HUES48 (cell line): ENCODE measurements at regions not wholly inside any gene's neighbourhood (a gene's known extent, or its start where the extent isn't known, plus 50 kb on each side); places are given as distances from the start of the nearest gene placed in this dataset.

Experiments used
- H3K27ac ChIP-seq: one replicate; pipeline ENCODE4 v1.7.0; 2013; ENCODE audit warnings: low read depth, low read length, inconsistent platforms
- H3K27me3 ChIP-seq: 2 replicates; pipeline ENCODE4 v1.6.1; 2013; ENCODE audit warnings: mild to moderate bottlenecking, low read length; ENCODE audit not compliant: control insufficient read depth, insufficient read depth
- H3K36me3 ChIP-seq: 2 replicates; pipeline ENCODE4 v1.6.1; 2013; ENCODE audit warnings: low read length; ENCODE audit not compliant: control insufficient read depth, insufficient read depth
- H3K4me1 ChIP-seq: 2 replicates; pipeline ENCODE4 v1.6.1; 2013; ENCODE audit warnings: mild to moderate bottlenecking, low read length; ENCODE audit not compliant: control insufficient read depth, insufficient read depth
- H3K4me3 ChIP-seq: 2 replicates; pipeline ENCODE4 v1.5.1; 2013; ENCODE audit warnings: mild to moderate bottlenecking, low read depth, low read length
- H3K9ac ChIP-seq: 2 replicates; pipeline ENCODE4 v1.6.1; 2013; ENCODE audit warnings: mild to moderate bottlenecking, low read depth, low read length, moderate library complexity
- H3K9me3 ChIP-seq: 2 replicates; pipeline ENCODE4 v1.6.1; 2013; ENCODE audit warnings: low read length; ENCODE audit not compliant: control insufficient read depth, insufficient read depth

- Histone ChIP-seq H3K4me3 (no peak overlapping the region), H3K4me1 (peaks cover 16% of the 10 kb centered on the region), H3K27ac (no peak overlapping the region), H3K27me3 (peaks cover 5% of the 10 kb centered on the region), H3K9ac (no peak overlapping the region), H3K9me3 (no peaks in the 10 kb centered on the region), H3K36me3 (no peaks in the 10 kb centered on the region)
These were observed 104.2 kb upstream of the SLC45A1 start for GRCh38 chr1:8213676-8214075.

DNA sequence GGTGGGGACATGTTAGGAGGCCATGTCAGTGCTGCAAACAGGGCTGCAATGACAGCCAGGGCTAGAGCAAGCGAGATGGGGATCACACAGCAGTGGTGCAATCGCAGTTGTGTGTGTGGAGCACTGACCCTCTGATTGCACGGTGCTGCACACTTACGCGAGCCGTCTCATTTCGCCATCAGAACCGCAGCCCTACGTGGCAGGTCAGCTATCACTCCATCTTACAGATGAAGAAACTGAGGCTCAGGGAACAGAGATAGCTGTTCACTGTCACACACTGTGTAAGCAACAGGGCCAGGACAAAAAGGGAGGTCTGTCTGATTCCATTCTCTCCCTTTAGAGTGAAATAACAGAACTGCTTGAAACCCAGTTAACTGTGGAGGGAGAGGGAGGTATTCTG lies 104.8 kb upstream of the SLC45A1 start:
- Histone ChIP-seq H3K27ac (no peak overlapping the region), H3K4me1 (peaks cover 16% of the 10 kb centered on the region), H3K4me3 (no peak overlapping the region), H3K27me3 (no peaks in the 10 kb centered on the region), H3K9me3 (no peaks in the 10 kb centered on the region), H3K36me3 (no peaks in the 10 kb centered on the region), H3K9ac (no peak overlapping the region)

DNA sequence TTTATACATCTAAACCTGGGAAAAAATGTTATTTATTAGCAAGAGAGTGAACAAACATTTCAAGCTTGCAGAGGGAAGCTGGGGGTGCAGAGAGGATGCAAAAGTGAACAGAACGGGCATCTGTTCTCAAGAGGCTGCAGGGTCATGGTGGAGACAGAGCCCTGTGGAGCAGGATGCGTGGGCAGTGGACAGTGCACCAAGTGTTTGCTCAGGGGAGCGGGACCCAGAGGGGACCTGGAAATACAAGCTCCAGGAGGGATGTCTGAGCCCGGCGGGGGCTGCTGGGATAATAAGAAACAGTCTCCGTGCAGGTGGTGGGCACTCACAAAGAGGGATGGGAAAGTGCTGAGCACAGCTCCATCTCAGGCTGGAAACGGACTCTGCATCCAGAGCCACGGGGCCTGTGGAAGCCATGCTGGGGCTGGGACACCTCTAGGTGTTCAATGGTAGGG lies 105.3 kb upstream of the SLC45A1 start:
- no peak overlapping the region for H3K27ac ChIP-seq

DNA sequence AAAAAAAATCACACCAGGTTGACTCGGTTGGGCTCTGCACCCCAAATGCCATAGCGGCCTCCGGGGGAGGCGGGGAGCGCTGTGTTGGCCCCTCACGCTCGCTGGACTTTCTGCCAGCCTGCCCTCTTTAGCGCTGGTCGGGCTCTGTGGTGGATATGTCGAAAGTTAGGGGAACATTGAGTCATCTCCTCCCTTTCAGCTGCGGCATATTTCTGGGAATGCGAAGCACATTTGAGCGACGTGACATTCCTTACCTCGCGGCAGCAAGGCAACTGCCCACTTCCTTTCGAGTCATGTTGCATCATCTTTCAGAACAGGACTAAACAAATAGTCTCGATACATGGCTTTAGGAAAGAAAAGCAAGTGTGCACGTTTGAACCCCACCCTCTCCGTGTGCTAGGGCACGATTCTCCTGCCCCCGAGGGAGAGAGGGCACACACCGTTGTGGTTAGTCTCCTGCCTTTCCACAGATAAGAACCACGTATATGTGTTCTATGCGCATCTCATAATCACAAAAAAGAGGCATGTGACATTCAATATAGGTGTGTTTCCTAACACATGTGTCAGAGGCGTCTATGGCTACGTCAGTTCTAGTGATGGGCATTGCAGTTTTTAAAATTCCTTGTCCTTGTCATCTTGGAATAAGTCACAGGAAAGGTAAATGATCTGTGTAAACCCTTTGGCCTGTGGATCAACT lies 105.9 kb upstream of the SLC45A1 start:
- no peaks in the 10 kb centered on the region for H3K9me3 ChIP-seq
- H3K9ac ChIP-seq = 0 out of 2 replicates have a peak overlapping the region, but pooled peaks have one; percentile 1
- peaks cover 11% of the 10 kb centered on the region; the same call in 1 of the 2 replicates for H3K4me1 ChIP-seq
- H3K27ac ChIP-seq = no peak overlapping the region
- H3K4me3 ChIP-seq = no peak overlapping the region
- H3K27me3 ChIP-seq = no peaks in the 10 kb centered on the region
- no peaks in the 10 kb centered on the region for H3K36me3 ChIP-seq

More for the DNA sequence above, 105.3 kb upstream of the SLC45A1 start:
- Histone ChIP-seq H3K9me3 (no peaks in the 10 kb centered on the region), H3K36me3 (no peaks in the 10 kb centered on the region), H3K9ac (no peak overlapping the region), H3K27me3 (no peaks in the 10 kb centered on the region), H3K4me1 (peaks cover 13% of the 10 kb centered on the region), H3K4me3 (no peak overlapping the region)

DNA sequence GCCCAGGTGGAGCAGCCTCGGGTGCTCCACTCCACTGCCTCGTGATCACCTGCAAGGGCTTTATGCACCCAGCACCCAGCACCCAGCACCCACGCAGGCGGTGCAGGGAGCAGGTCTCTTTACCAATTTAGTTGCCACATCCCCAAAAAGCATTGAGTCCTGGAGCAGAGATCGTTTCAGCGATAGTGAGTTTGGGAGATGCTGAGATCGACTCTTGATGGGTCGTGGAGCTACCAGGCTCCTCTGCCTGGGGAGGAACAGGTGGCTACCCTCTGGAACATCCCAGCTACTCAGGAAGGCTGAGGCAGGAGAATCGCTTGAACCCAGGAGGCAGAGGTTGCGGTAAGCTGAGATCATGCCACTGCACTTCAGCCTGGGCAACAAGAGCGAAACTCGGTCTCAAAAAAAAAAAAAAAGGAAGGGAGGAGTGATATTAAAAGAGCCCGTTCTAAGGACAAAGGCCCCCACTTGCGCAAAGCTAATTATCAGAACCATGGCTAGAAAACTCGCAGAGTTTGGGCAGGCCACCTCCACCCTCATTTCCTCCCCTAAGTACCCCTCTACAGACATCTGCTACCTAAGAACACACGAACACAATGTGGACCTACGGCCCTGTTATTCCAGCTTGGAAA lies 106.5 kb upstream of the SLC45A1 start:
- no peak overlapping the region for H3K27ac ChIP-seq
- H3K27me3 ChIP-seq = no peaks in the 10 kb centered on the region
- H3K4me1 ChIP-seq = peaks cover 11% of the 10 kb centered on the region; the same call in 1 of the 2 replicates
- H3K4me3 ChIP-seq = no peak overlapping the region
- H3K9me3 ChIP-seq = no peaks in the 10 kb centered on the region
- no peak overlapping the region for H3K9ac ChIP-seq
- no peaks in the 10 kb centered on the region for H3K36me3 ChIP-seq

GRCh38 chr1:8207202-8207601 lies 110.7 kb upstream of the SLC45A1 start:
- Histone ChIP-seq H3K27ac (no peak overlapping the region), H3K4me1 (peaks cover 11% of the 10 kb centered on the region; the same call in 1 of the 2 replicates), H3K9ac (no peak overlapping the region), H3K4me3 (no peak overlapping the region), H3K36me3 (no peaks in the 10 kb centered on the region), H3K27me3 (no peaks in the 10 kb centered on the region), H3K9me3 (no peaks in the 10 kb centered on the region)

GRCh38 chr1:8206391-8206790 lies 111.5 kb upstream of the SLC45A1 start:
- Histone ChIP-seq H3K4me1 (peaks cover 14% of the 10 kb centered on the region), H3K36me3 (no peaks in the 10 kb centered on the region), H3K9ac (no peak overlapping the region), H3K9me3 (no peaks in the 10 kb centered on the region), H3K27me3 (no peaks in the 10 kb centered on the region), H3K27ac (no peak overlapping the region), H3K4me3 (no peak overlapping the region)

GRCh38 chr1:8205771-8206170 lies 112.1 kb upstream of the SLC45A1 start:
- Histone ChIP-seq H3K27me3 (no peaks in the 10 kb centered on the region), H3K9me3 (no peaks in the 10 kb centered on the region), H3K9ac (no peak overlapping the region), H3K36me3 (no peaks in the 10 kb centered on the region), H3K4me3 (no peak overlapping the region), H3K27ac (no peak overlapping the region), H3K4me1 (peaks cover 16% of the 10 kb centered on the region)

- Histone ChIP-seq H3K9me3 (no peaks in the 10 kb centered on the region), H3K36me3 (no peaks in the 10 kb centered on the region), H3K27me3 (no peaks in the 10 kb centered on the region), H3K9ac (no peak overlapping the region), H3K4me3 (no peak overlapping the region), H3K27ac (no peak overlapping the region), H3K4me1 (peaks cover 16% of the 10 kb centered on the region)
These were observed 113.1 kb upstream of the SLC45A1 start for GRCh38 chr1:8204826-8205225.

DNA sequence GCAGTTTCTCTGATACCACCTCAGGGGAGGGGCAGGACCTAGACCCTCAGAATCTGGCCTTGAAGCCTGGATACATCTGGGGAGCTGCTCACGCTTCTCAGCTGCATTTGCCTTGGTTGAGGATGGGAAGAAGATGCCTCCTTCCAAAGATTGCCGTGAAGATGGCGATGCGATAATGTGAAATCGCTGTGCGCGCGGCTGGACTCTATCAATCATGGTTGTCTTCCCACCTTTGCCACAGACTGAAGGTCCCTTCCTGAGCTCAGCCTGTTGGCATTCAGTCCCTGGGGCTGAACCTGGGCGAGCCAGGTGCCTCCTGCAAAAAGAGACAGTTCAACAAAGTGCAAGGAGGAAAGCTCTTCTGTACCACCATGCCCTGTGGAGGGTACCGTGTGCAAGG lies 114.4 kb upstream of the SLC45A1 start:
- Histone ChIP-seq H3K4me1 (peaks cover 16% of the 10 kb centered on the region), H3K4me3 (no peak overlapping the region), H3K36me3 (no peaks in the 10 kb centered on the region), H3K27ac (no peak overlapping the region), H3K9me3 (no peaks in the 10 kb centered on the region), H3K9ac (no peak overlapping the region), H3K27me3 (no peaks in the 10 kb centered on the region)

GRCh38 chr1:8203056-8203455 lies 114.9 kb upstream of the SLC45A1 start:
- Histone ChIP-seq H3K36me3 (no peaks in the 10 kb centered on the region), H3K27me3 (no peaks in the 10 kb centered on the region), H3K4me3 (no peak overlapping the region), H3K27ac (no peak overlapping the region), H3K9ac (no peak overlapping the region), H3K4me1 (peaks cover 16% of the 10 kb centered on the region), H3K9me3 (no peaks in the 10 kb centered on the region)
